ENCODE measurements at regions not wholly inside any gene's neighbourhood (a gene's known extent, or its start where the extent isn't known, plus 50 kb on each side); places are given as distances from the start of the nearest gene placed in this dataset.
"Not testable (repeated sequence)": the region's sequence is repeated elsewhere in the genome, so short reads cannot be mapped to it uniquely, and the experiment has no call there.

DNA sequence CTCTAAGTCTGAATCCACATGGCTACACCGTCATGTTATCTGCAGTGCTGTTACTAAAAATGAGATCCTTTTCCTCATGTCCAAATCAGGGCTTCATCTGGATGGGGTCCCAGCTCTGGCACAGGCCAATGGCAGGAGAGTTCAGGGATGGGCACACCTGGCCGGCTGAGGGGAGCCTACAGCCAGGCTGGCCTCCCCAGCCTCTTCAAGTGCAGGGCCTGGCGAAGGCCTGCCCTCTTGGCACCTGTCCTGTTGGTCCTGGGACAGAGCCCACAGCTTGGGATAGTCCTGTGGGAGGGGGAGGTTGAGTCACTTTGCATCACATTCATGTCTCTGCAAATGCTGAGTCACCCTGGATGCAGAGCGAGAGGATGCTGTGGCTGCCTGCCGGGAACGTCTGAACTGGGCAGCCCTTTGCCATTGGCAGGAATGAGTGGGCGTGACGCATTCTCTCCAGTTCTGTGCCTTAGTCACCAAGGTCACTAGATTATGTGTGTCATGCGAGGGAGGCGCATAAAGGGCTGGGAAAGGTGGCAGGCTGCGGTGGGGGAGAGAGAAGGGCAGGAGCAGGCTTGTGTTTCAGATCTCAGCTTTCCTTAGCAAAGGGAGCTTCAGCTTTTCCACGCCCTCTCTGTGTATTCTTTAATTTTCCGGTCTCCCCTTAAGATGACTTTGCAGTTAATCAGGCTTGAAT is 223.2 kb upstream of the ECI2 start:
- no TSS peak for BruUV-seq (replicated peaks)
- in situ Hi-C loops (cut with HindIII; ENCODE audit: low pct_unique_long_range_greater_than_20kb, low sequenced_read_pairs): no loop called here
- H3K4me1 ChIP-seq (ENCODE audit: control insufficient read depth, insufficient read depth, low read length): peaks cover 10% of the 10 kb centered on the region; the same call in 1 of the 2 replicates
- H3K27ac ChIP-seq (ENCODE audit: low read length): peak overlapping the region; percentile 67
- POLR2A ChIA-PET: no interaction called here
- H3K36me3 ChIP-seq (ENCODE audit: control insufficient read depth, insufficient read depth, low read length): no peaks in the 10 kb centered on the region
- CTCF ChIA-PET: no interaction called here
- peak; percentile 97 for ATAC-seq
- TF ChIP-seq, protein P1, sequence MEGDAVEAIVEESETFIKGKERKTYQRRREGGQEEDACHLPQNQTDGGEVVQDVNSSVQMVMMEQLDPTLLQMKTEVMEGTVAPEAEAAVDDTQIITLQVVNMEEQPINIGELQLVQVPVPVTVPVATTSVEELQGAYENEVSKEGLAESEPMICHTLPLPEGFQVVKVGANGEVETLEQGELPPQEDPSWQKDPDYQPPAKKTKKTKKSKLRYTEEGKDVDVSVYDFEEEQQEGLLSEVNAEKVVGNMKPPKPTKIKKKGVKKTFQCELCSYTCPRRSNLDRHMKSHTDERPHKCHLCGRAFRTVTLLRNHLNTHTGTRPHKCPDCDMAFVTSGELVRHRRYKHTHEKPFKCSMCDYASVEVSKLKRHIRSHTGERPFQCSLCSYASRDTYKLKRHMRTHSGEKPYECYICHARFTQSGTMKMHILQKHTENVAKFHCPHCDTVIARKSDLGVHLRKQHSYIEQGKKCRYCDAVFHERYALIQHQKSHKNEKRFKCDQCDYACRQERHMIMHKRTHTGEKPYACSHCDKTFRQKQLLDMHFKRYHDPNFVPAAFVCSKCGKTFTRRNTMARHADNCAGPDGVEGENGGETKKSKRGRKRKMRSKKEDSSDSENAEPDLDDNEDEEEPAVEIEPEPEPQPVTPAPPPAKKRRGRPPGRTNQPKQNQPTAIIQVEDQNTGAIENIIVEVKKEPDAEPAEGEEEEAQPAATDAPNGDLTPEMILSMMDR (IDR thresholded peaks at IDR 0.05): no peak
- peak; percentile 50; the same call in 1 of the 2 replicates for TF ChIP-seq TCF7L2 (IDR thresholded peaks at IDR 0.05; ENCODE audit: low read depth, low read length)
- TF ChIP-seq SIN3A (IDR thresholded peaks at IDR 0.05; ENCODE audit: borderline replicate concordance, insufficient read depth, low read depth, low read length): 0 out of 2 replicates have a peak, but pooled peaks have one; percentile 27
- TF ChIP-seq, protein P2, sequence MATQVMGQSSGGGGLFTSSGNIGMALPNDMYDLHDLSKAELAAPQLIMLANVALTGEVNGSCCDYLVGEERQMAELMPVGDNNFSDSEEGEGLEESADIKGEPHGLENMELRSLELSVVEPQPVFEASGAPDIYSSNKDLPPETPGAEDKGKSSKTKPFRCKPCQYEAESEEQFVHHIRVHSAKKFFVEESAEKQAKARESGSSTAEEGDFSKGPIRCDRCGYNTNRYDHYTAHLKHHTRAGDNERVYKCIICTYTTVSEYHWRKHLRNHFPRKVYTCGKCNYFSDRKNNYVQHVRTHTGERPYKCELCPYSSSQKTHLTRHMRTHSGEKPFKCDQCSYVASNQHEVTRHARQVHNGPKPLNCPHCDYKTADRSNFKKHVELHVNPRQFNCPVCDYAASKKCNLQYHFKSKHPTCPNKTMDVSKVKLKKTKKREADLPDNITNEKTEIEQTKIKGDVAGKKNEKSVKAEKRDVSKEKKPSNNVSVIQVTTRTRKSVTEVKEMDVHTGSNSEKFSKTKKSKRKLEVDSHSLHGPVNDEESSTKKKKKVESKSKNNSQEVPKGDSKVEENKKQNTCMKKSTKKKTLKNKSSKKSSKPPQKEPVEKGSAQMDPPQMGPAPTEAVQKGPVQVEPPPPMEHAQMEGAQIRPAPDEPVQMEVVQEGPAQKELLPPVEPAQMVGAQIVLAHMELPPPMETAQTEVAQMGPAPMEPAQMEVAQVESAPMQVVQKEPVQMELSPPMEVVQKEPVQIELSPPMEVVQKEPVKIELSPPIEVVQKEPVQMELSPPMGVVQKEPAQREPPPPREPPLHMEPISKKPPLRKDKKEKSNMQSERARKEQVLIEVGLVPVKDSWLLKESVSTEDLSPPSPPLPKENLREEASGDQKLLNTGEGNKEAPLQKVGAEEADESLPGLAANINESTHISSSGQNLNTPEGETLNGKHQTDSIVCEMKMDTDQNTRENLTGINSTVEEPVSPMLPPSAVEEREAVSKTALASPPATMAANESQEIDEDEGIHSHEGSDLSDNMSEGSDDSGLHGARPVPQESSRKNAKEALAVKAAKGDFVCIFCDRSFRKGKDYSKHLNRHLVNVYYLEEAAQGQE (IDR thresholded peaks at IDR 0.05; ENCODE audit: insufficient read depth in 1 of 2, low read depth in 2 of 2, low read length in 1 of 2): no peak
- peak; percentile 67; the same call in 1 of the 2 replicates for TF ChIP-seq POLR2AphosphoS5 (IDR thresholded peaks at IDR 0.05; ENCODE audit: low read depth, low read length)
- intact Hi-C loops (cut with micrococcal nuclease; ENCODE audit: unreplicated experiment): no loop called here
- H3K9me3 ChIP-seq (ENCODE audit: control insufficient read depth, insufficient read depth, low read depth, low read length): no peaks in the 10 kb centered on the region
- H3K27me3 ChIP-seq (ENCODE audit: control insufficient read depth, insufficient read depth, low read length): no peaks in the 10 kb centered on the region
- DNase-seq (ENCODE audit: low read depth, low spot score): peak; percentile 99
- peak overlapping the region in 1 of 2 experiments; percentile 29; a peak in 2 of 4 replicates for H3K4me3 ChIP-seq (ENCODE audit: low read depth in 2 of 2, low read length in 2 of 2)

DNA sequence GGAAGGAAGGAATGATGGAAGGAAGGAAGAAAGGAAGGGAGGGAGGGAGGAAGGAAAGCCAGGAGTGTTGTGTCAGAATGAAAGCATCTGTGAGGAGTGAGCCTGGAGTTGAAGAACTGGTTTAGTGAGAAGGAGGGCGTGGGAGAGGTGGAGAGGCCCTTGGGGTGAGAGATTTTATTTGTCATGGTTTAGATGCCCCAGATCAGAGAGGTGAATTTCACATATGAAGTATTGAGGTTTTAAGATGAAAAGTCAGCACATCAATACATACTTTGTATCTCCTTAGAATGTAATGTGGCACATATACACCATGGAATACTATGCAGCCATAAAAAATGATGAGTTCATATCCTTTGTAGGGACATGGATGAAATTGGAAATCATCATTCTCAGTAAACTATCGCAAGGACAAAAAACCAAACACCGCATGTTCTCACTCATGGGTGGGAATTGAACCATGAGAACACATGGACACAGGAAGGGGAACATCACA is 222.3 kb upstream of the ECI2 start:
- H3K4me1 ChIP-seq (ENCODE audit: control insufficient read depth, insufficient read depth, low read length); in situ Hi-C loops (cut with HindIII; ENCODE audit: low pct_unique_long_range_greater_than_20kb, low sequenced_read_pairs); H3K9me3 ChIP-seq (ENCODE audit: control insufficient read depth, insufficient read depth, low read depth, low read length); POLR2A ChIA-PET; intact Hi-C loops (cut with micrococcal nuclease; ENCODE audit: unreplicated experiment); CTCF ChIA-PET; H3K36me3 ChIP-seq (ENCODE audit: control insufficient read depth, insufficient read depth, low read length); ATAC-seq; DNase-seq (ENCODE audit: low read depth, low spot score); BruUV-seq (replicated peaks); H3K27me3 ChIP-seq (ENCODE audit: control insufficient read depth, insufficient read depth, low read length); H3K4me3 ChIP-seq (ENCODE audit: low read depth in 2 of 2, low read length in 2 of 2): not testable (repeated sequence)
- H3K27ac ChIP-seq (ENCODE audit: low read length): peak overlapping the region; percentile 40; the same call in 1 of the 2 replicates

Measured in Panc1 (cell line).